KMS-11 (cell line): ENCODE measurements at regions not wholly inside any gene's neighbourhood (a gene's known extent, or its start where the extent isn't known, plus 50 kb on each side); places are given as distances from the start of the nearest gene placed in this dataset.

ENCODE experiments used
- H2AFZ ChIP-seq: fragments of 200-600 bp; sonication (generic); 2 replicates; pipeline ENCODE4 v1.6.1; 2016; ENCODE audit warnings: antibody characterized with exemption, mixed run types, low read depth
- H3K27ac ChIP-seq: fragments of 200-600 bp; sonication (generic); 2 replicates; pipeline ENCODE4 v1.6.1; 2016; ENCODE audit warnings: mild to moderate bottlenecking, mixed run types
- H3K27me3 ChIP-seq: fragments of 200-600 bp; sonication (generic); 2 replicates; pipeline ENCODE4 v1.6.1; 2017; ENCODE audit warnings: mild to moderate bottlenecking, low read depth, mixed run types, moderate library complexity; ENCODE audit not compliant: insufficient read depth
- H3K36me3 ChIP-seq: fragments of 200-600 bp; sonication (generic); 2 replicates; pipeline ENCODE4 v1.6.1; 2017; ENCODE audit warnings: mild to moderate bottlenecking, mixed run types; ENCODE audit not compliant: insufficient read depth
- H3K4me1 ChIP-seq: fragments of 200-600 bp; sonication (generic); 2 replicates; pipeline ENCODE4 v1.6.1; 2016; ENCODE audit warnings: mild to moderate bottlenecking, low read depth, mixed run types; ENCODE audit not compliant: poor library complexity, severe bottlenecking
- H3K4me2 ChIP-seq: fragments of 200-600 bp; sonication (generic); 2 replicates; pipeline ENCODE4 v1.7.0; 2016; ENCODE audit warnings: mild to moderate bottlenecking, mixed run types
- H3K4me3 ChIP-seq: fragments of 200-600 bp; sonication (generic); IDR thresholded peaks from 2 replicates; pipeline ENCODE4 v1.6.1; 2017; ENCODE audit warnings: low read depth, low read length, mixed read lengths; ENCODE audit not compliant: insufficient read depth
- H3K79me2 ChIP-seq: fragments of 200-600 bp; sonication (generic); 2 replicates; pipeline ENCODE4 v1.6.1; 2016; ENCODE audit warnings: low read depth, mixed run types; ENCODE audit not compliant: insufficient read depth
- H3K9ac ChIP-seq: fragments of 200-600 bp; sonication (generic); 2 replicates; pipeline ENCODE4 v1.6.1; 2016; ENCODE audit warnings: mild to moderate bottlenecking, mixed run types
- H4K20me1 ChIP-seq: fragments of 200-600 bp; sonication (generic); 2 replicates; pipeline ENCODE4 v1.6.1; 2016; ENCODE audit warnings: mild to moderate bottlenecking, mixed run types; ENCODE audit not compliant: insufficient read depth
- TF ChIP-seq, protein P1 (sequence below): fragments of 200-600 bp; sonication (generic); conservative IDR thresholded peaks from 2 replicates; pipeline ENCODE4 v1.6.1; 2017; ENCODE audit warnings: low read depth, mild to moderate bottlenecking, antibody characterized with exemption, low read length, moderate library complexity, mixed read lengths

GRCh38 chr5:120098426-120098825, 365.7 kb upstream of the PRR16 start:
- Histone ChIP-seq H2AFZ (no peak overlapping the region), H4K20me1 (no peaks in the 10 kb centered on the region), H3K4me3 (no peak overlapping the region), H3K9ac (no peak overlapping the region), H3K79me2 (no peaks in the 10 kb centered on the region), H3K27me3 (no peaks in the 10 kb centered on the region), H3K36me3 (no peaks in the 10 kb centered on the region), H3K27ac (no peak overlapping the region), H3K4me1 (peaks cover 30% of the 10 kb centered on the region), H3K4me2 (no peak overlapping the region)
- TF ChIP-seq, protein P1, sequence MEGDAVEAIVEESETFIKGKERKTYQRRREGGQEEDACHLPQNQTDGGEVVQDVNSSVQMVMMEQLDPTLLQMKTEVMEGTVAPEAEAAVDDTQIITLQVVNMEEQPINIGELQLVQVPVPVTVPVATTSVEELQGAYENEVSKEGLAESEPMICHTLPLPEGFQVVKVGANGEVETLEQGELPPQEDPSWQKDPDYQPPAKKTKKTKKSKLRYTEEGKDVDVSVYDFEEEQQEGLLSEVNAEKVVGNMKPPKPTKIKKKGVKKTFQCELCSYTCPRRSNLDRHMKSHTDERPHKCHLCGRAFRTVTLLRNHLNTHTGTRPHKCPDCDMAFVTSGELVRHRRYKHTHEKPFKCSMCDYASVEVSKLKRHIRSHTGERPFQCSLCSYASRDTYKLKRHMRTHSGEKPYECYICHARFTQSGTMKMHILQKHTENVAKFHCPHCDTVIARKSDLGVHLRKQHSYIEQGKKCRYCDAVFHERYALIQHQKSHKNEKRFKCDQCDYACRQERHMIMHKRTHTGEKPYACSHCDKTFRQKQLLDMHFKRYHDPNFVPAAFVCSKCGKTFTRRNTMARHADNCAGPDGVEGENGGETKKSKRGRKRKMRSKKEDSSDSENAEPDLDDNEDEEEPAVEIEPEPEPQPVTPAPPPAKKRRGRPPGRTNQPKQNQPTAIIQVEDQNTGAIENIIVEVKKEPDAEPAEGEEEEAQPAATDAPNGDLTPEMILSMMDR = no peak

DNA sequence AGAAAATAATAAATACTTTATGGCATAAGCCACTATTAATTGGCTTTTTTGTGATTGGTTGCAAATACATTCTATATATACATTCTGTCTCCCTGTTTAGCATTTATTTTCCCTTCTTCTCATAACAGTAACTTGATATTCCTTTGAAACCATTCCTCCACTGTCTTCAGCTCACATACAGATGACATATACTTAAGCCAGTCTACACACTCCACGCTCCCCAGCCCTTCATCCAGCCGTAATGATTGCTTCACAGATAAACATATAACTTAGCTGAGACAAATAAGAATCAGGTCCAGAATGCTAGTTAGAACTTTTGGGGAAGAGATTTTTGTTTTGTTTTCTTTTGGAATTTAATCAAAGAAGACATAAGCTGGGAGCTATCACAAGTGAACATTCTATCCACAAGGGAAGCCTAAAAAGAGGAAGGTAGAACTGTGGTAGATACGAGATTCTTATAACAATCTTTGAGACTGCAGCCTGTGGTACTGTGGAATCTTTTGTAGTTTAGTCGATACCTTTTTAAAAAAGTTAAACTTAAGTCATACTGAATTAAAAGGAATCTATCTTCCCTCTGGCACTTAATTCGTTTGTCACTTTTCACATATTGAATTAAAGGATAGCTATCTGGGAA, 365.1 kb upstream of the PRR16 start:
- no peaks in the 10 kb centered on the region for H3K36me3 ChIP-seq
- H3K4me3 ChIP-seq = no peak overlapping the region
- H3K4me2 ChIP-seq = no peak overlapping the region
- TF ChIP-seq, protein P1 = no peak
- no peak overlapping the region for H3K27ac ChIP-seq
- peaks cover 33% of the 10 kb centered on the region for H3K4me1 ChIP-seq
- H3K9ac ChIP-seq = no peak overlapping the region
- H2AFZ ChIP-seq = no peak overlapping the region
- no peaks in the 10 kb centered on the region for H3K27me3 ChIP-seq
- H4K20me1 ChIP-seq = no peaks in the 10 kb centered on the region
- H3K79me2 ChIP-seq = no peaks in the 10 kb centered on the region

GRCh38 chr5:120101771-120102170, 362.3 kb upstream of the PRR16 start:
- no peak overlapping the region for H3K4me3 ChIP-seq
- no peaks in the 10 kb centered on the region for H3K27me3 ChIP-seq
- no peak overlapping the region for H2AFZ ChIP-seq
- H3K79me2 ChIP-seq = no peaks in the 10 kb centered on the region
- peaks cover 15% of the 10 kb centered on the region for H3K4me1 ChIP-seq
- no peaks in the 10 kb centered on the region for H4K20me1 ChIP-seq
- no peak overlapping the region for H3K9ac ChIP-seq
- H3K36me3 ChIP-seq = no peaks in the 10 kb centered on the region
- no peak overlapping the region for H3K27ac ChIP-seq
- TF ChIP-seq, protein P1 = no peak
- H3K4me2 ChIP-seq = no peak overlapping the region

DNA sequence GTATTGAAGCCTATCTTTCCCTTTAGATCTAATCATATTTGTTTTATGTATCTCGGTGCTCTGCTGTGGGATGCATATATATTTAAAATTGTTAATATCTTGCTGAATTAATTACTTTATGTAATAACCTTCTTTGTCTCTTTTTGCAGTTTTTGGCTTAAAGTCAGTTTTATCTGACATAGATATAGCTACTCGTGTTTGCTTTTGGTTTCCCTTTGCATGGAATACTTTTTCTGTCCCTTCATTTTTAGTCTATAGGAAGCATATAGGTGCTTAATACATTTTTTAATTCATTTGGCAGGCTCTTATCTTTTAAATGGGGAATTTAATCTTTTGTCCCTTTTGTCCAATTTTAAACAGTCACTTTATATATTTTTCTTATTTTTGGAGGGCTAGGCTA, 360.6 kb upstream of the PRR16 start:
- no peak overlapping the region for H3K27ac ChIP-seq
- TF ChIP-seq, protein P1 = no peak
- H3K79me2 ChIP-seq = no peaks in the 10 kb centered on the region
- no peaks in the 10 kb centered on the region for H3K27me3 ChIP-seq
- H2AFZ ChIP-seq = peak overlapping the region; percentile 8; the same call in 1 of the 2 replicates
- H3K9ac ChIP-seq = no peak overlapping the region; the same call in 1 of the 2 replicates
- H3K36me3 ChIP-seq = no peaks in the 10 kb centered on the region
- peak overlapping the region; percentile 66 for H3K4me2 ChIP-seq
- H3K4me3 ChIP-seq = no peak overlapping the region
- H4K20me1 ChIP-seq = no peaks in the 10 kb centered on the region
- peaks cover 12% of the 10 kb centered on the region for H3K4me1 ChIP-seq
